Activated CD4-positive, alpha-beta memory T cell treated with anti-CD3 and anti-CD28 coated beads for 36 hours (primary cell): ENCODE measurements at regions not wholly inside any gene's neighbourhood (a gene's known extent, or its start where the extent isn't known, plus 50 kb on each side); places are given as distances from the start of the nearest gene placed in this dataset.
A peak's percentile ranks its signal among the peaks of the same experiment; 100 is the strongest.
"Not testable (repeated sequence)": the region's sequence is repeated elsewhere in the genome, so short reads cannot be mapped to it uniquely, and the experiment has no call there.

Experiments used
- CTCF ChIA-PET: fragments of 350-600 bp; sonication (Branson Sonifier 250); formaldehyde crosslinking; loops from one replicate; lab custom pipeline; 2021; ENCODE audit warnings: antibody characterized with exemption, inconsistent platforms; lab: Charles Lee
- POLR2A ChIA-PET: fragments of 350-600 bp; sonication (Branson Sonifier 250); formaldehyde crosslinking; loops from one replicate; lab custom pipeline; 2021; ENCODE audit warnings: antibody characterized with exemption; lab: Charles Lee
- DNase-seq: peaks from one replicate; pipeline ENCODE4 v3.0.0-alpha.2; 2020
- H3K27ac Mint-ChIP-seq: one replicate; pipeline ENCODE4 v1.8.0; 2021; ENCODE audit warnings: mixed read lengths
- H3K27me3 Mint-ChIP-seq: one replicate; pipeline ENCODE4 v1.8.0; 2021; ENCODE audit warnings: mixed read lengths
- H3K36me3 Mint-ChIP-seq: one replicate; pipeline ENCODE4 v1.8.0; 2021; ENCODE audit warnings: mixed read lengths
- H3K4me1 Mint-ChIP-seq: one replicate; pipeline ENCODE4 v1.8.0; 2021; ENCODE audit warnings: low read depth, mixed read lengths
- H3K4me3 Mint-ChIP-seq: one replicate; pipeline ENCODE4 v1.8.0; 2021; ENCODE audit warnings: mild to moderate bottlenecking, mixed read lengths
- H3K9me3 Mint-ChIP-seq: one replicate; pipeline ENCODE4 v1.8.0; 2021; ENCODE audit warnings: mixed read lengths
- intact Hi-C: fragments of 100-400 bp; cut with micrococcal nuclease; formaldehyde crosslinking; loops from one replicate; pipeline ENCODE4 v1.15.1; 2023

DNA sequence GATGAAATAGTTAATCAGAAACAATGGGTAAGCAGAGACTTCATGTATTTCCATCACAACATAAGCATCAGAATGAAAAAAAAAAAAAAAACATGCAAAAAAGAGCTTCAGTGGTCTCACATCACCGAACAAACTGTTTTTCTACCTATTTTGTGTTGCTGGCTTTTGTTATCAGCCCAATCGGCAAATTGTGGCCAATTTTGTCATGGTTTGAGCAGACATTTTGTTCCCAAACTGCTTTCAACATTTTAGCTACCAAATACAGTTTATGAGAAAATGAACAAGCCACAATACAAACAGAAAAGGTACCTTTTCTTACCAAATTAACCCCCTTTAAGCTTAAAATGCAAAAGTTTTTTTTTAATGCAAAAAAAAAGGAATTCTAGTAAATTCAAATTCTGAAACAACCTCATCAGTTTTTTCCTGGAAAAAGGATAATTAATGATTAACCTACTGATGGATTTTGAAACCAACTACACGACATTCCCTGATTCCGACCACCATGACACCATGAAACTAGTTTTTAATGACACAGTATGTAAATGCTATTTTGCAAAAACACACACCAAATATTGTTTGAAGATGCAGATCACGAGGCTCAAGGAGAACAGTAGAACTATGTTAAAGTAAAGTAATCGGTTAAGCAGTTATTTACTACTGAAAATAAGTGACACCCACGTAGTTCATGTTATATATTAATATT, 316.7 kb downstream of the BCL2L11 start:
- H3K36me3 Mint-ChIP-seq, CTCF ChIA-PET, H3K9me3 Mint-ChIP-seq, POLR2A ChIA-PET, H3K27me3 Mint-ChIP-seq, H3K27ac Mint-ChIP-seq, DNase-seq, intact Hi-C loops, H3K4me3 Mint-ChIP-seq: not testable (repeated sequence)
- H3K4me1 Mint-ChIP-seq, result peaks cover 13% of the 10 kb centered on the region

DNA sequence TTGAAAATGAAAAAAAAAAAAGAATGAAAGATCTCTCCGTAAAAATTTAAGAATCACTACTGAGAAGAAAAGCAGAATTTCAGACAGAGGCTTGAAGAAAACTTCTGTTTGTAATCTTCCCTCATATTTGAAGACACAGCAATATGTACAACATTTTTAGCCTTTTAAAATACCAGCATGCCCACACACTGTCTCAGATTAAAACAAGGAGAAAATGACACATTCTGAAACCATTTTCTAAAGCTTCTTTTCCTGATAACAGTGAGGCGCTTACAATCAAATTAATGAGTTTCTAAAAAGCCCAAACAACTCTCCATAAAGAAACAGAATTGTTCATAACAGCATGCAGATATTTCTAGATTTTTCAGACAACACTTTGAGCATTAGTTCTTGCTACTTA, 317.4 kb downstream of the BCL2L11 start:
- POLR2A ChIA-PET, H3K36me3 Mint-ChIP-seq, intact Hi-C loops, DNase-seq, H3K27ac Mint-ChIP-seq, H3K4me3 Mint-ChIP-seq, H3K9me3 Mint-ChIP-seq, CTCF ChIA-PET, H3K27me3 Mint-ChIP-seq: not testable (repeated sequence)
- H3K4me1 Mint-ChIP-seq, result peaks cover 11% of the 10 kb centered on the region

DNA sequence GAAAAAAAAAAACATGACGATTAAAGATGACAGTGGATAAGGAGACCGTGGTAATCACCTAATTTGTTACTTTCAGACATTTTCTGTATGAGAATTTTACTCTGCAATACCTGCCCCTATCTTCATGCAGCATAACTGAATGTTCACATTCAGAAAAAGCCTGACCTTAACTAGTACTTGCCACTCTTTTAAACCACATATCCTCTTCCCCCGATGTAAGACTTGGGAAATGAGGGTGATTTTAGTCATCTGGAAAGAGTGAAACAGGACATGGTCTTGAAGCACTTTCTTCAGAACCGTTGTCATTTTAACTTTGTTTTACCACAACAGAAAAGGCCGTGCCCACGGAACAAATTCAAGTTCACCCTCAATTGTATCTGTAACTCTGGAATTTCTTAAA, 318.5 kb downstream of the BCL2L11 start:
- H3K4me3 Mint-ChIP-seq, intact Hi-C loops, POLR2A ChIA-PET: not testable (repeated sequence)

DNA sequence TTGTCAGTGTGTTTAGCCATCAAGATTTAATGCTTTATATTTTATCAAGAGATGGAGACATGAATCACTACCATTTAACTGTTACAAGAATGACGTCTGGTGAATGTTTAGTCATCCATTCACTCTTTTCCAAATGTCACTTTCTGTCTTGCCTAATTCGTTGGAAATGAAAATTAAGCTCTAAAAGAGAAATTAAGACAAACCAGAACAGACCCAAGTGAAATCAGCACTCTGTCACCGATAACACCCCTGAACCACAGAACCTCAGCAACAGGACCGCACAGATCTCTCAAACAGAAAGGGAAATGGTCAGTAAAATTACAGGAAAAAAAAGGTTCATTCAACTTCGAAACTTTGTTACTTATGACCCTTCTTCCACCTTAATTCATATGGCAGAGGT, 320.9 kb downstream of the BCL2L11 start:
- POLR2A ChIA-PET, intact Hi-C loops, H3K27me3 Mint-ChIP-seq, H3K4me1 Mint-ChIP-seq, H3K4me3 Mint-ChIP-seq, H3K9me3 Mint-ChIP-seq, CTCF ChIA-PET, H3K36me3 Mint-ChIP-seq: not testable (repeated sequence)
- DNase-seq, result peak; percentile 47
- H3K27ac Mint-ChIP-seq, result peak overlapping the region; percentile 60

More for the DNA sequence above, 318.5 kb downstream of the BCL2L11 start:
- H3K36me3 Mint-ChIP-seq, H3K27me3 Mint-ChIP-seq, H3K4me1 Mint-ChIP-seq, DNase-seq, H3K27ac Mint-ChIP-seq, CTCF ChIA-PET, H3K9me3 Mint-ChIP-seq: not testable (repeated sequence)

DNA sequence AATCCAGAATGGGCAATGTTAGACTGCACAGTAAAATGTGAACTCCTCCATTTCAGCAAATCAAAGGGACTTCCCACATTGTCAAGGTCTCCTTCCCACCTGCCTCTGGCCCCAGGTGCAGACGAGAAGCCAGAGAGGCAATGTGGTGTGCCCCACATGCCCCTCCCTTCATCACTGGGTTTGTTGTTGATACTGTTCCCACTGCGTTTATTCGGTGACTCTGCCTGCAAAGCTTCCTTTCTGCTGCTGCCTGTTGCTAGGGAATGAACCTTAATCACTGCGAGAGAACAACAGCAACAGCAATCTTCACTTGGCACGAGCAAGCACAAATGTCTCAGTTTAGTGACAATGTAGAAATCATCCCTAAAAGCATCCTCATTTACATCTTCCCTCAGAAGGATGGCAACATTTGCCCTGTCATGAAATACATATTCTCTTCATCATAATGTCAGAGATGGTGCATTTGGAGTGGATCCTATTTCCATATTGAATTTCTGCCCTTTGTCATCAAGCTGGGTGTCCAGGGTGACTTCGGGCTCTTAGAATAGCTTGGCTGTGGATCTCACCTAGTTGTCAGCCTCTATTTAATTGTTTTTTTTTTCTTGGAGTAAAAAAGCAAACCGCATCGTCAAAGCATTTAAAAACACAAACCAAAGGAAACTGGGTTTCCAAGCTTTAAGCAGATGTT, 322.2 kb downstream of the BCL2L11 start:
- DNase-seq, H3K4me3 Mint-ChIP-seq, H3K27me3 Mint-ChIP-seq, CTCF ChIA-PET, H3K9me3 Mint-ChIP-seq, POLR2A ChIA-PET, intact Hi-C loops, H3K4me1 Mint-ChIP-seq, H3K27ac Mint-ChIP-seq, H3K36me3 Mint-ChIP-seq: not testable (repeated sequence)

DNA sequence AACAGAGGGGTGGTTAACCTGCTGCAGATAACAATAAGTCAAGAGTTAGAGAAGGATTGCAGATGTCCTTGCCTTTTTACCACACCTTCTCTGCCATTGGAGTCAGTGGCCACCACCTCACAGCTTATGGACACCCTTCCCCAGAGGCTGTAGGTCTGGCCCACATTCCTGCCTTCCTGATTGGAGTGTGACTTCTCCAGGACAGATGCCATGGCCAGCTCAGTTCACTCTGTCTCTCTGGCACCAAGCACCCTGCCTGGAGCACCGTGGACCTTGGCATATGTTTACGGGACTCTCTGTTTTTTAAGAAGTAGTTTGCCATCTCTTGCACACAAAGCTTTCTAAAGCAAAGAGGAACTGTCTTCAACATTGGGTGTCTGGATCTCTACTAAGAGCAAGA, 323.8 kb downstream of the BCL2L11 start:
- H3K36me3 Mint-ChIP-seq, H3K27ac Mint-ChIP-seq, DNase-seq, H3K4me1 Mint-ChIP-seq, H3K27me3 Mint-ChIP-seq, H3K9me3 Mint-ChIP-seq, H3K4me3 Mint-ChIP-seq, CTCF ChIA-PET, POLR2A ChIA-PET, intact Hi-C loops: not testable (repeated sequence)

DNA sequence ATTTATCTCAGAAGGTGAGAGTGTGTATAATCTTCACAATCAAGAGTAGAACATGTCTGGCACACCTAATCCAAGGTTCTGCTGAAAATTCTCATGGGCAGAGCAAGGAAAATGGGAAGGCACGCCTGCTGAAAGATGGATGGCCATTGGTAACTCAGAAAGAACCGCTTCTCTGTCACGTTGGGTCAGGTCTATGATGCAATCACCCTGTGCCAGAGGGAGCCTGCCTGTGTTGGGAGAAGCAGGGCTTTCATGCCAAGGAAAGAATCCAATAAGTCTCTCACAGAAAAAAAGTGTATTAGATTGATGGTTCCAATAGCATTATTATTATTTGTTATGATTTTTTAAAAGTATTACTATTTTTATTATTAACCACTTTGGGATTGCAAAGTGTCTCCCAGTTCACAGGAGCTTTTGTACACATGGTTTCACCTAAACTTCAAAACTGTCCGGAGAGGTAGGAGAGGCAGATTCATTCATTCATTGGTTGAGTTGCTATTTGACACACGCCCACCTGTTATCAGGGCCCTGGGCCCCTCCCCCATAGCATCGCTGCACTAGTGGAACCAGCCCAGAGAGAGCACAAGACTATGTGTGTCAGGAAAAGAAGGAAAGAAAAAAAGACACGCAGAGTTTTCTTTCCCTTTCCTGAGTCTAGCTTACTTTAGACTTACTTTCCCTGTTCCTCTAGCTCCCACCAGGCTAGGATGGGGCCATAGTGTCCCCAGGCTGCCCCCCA, 324.6 kb downstream of the BCL2L11 start:
- intact Hi-C loops, H3K36me3 Mint-ChIP-seq, H3K27ac Mint-ChIP-seq, H3K27me3 Mint-ChIP-seq, CTCF ChIA-PET, H3K4me1 Mint-ChIP-seq, DNase-seq, H3K9me3 Mint-ChIP-seq, POLR2A ChIA-PET, H3K4me3 Mint-ChIP-seq: not testable (repeated sequence)

DNA sequence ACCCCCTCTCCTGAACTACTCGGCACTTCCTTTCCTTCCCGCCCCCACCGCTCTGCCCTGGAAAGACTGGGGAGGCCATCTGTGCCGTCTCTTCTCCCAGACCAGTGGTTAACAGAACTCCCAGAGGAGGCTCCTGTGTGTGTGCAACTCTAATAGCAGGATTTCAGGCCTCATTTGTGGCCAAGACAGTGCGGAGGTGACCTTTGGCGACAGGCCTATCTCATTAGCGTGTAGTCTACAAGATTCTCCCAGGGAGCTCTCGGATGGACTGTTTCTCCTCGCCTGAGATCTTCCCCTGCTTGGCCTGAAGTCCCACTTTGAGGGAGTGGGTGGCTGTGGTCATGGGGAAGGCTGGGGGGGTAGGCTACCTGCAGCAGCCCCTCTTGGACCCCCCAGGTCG, 325.2 kb downstream of the BCL2L11 start:
- H3K27me3 Mint-ChIP-seq, result not testable (repeated sequence)

DNA sequence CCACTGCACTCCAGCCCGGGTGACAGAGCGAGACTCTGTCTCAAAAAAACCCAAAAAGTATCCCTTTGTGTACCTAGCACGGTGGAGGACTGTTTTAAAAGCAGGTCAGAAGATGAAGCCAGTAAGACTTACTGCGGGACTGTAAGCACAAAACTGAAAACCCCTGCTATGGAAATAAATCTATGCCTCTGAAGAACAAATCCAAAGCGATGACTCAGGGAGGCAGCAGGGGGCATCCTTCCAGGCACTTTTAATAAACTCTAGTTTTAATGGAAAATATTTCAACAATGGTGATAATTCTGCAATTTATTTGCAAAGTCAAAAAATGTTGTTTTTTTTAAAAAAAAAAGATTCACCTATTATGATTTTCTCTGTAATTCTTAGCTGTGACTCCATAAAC, 326.8 kb downstream of the BCL2L11 start:
- H3K27me3 Mint-ChIP-seq, POLR2A ChIA-PET, H3K4me3 Mint-ChIP-seq, H3K36me3 Mint-ChIP-seq, intact Hi-C loops, H3K9me3 Mint-ChIP-seq, H3K27ac Mint-ChIP-seq, DNase-seq, CTCF ChIA-PET, H3K4me1 Mint-ChIP-seq: not testable (repeated sequence)

More for the DNA sequence above, 325.2 kb downstream of the BCL2L11 start:
- intact Hi-C loops, H3K27ac Mint-ChIP-seq, CTCF ChIA-PET, H3K9me3 Mint-ChIP-seq, H3K36me3 Mint-ChIP-seq, POLR2A ChIA-PET, DNase-seq, H3K4me3 Mint-ChIP-seq: not testable (repeated sequence)
- peaks cover 11% of the 10 kb centered on the region for H3K4me1 Mint-ChIP-seq

DNA sequence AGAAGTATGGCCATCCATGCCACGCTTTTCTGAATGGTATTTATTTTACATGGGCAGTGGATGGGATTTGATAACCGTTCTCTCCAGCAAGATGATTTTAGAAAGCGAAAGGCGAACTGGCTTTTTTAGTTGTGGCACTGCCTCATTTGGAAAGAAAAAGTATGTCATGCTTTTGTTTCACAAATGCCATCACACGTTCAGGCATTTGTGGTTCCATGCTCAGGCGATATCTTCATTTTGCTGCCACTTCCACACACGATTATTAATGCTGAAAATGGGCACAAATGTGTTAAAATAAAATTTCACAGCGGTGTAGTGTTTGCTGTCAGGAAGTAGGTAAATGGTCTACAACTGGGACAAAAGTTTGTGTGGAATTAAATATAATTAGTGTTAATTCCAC, 328.1 kb downstream of the BCL2L11 start:
- H3K36me3 Mint-ChIP-seq, H3K27ac Mint-ChIP-seq, intact Hi-C loops, H3K4me1 Mint-ChIP-seq, CTCF ChIA-PET, H3K27me3 Mint-ChIP-seq, H3K4me3 Mint-ChIP-seq, DNase-seq, H3K9me3 Mint-ChIP-seq, POLR2A ChIA-PET: not testable (repeated sequence)

DNA sequence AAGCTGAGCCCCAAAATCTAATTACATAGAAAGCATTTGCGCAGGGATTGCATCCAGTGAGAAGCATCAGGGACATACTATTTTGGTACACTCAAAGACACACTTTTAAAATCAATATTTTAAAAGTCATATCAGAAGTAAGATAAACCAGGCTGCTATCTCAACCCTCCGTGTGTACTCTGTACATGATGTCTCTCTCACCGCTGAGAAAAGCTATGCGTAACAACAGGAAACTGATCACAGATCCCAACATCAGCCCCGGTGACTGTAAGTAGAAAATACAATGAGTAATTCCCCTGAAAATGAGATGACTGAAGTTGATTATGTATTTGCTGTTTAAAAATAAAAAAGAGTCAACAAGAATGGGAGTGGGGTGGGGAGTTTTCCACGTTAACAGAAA, 329.8 kb downstream of the BCL2L11 start:
- Mint-ChIP-seq H3K4me1 (peaks cover 10% of the 10 kb centered on the region), H3K27ac (peak overlapping the region; percentile 51)
- H3K9me3 Mint-ChIP-seq, H3K27me3 Mint-ChIP-seq, H3K36me3 Mint-ChIP-seq, CTCF ChIA-PET, DNase-seq, POLR2A ChIA-PET, H3K4me3 Mint-ChIP-seq: not testable (repeated sequence)
- intact Hi-C loops, result loop anchor here (10.0 kb wide), 1 partner anchor 336 kb away; no protein-coding TSS in a partner anchor

DNA sequence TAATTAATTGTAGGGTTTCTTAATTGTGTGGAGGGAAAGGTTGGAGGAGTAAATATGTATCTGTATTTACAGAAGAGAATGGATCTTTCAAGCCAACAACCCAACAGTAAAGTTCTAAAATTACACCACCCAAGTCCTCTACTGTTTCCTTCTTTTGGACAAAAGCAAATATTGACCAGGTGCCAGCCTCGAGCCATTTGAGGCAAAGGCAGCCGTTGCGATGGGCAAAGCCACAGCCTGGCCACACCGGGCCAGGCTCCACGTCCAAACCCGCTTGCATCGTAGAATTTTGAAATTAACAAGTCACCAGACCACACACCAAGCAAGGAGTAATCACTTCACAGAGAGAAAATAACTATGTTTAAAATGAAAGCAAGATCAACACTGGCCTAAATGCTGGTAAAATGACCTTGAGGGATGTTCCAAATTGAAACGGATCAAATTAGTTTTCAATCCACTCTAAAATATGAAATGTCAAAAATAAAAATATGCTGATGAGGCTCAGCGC, 331.0 kb downstream of the BCL2L11 start:
- DNase-seq, H3K4me3 Mint-ChIP-seq, H3K9me3 Mint-ChIP-seq, H3K36me3 Mint-ChIP-seq, H3K27me3 Mint-ChIP-seq, CTCF ChIA-PET, POLR2A ChIA-PET: not testable (repeated sequence)
- intact Hi-C loops, result loop anchor here (10.0 kb wide), 1 partner anchor 337 kb away; no protein-coding TSS in a partner anchor
- Mint-ChIP-seq H3K27ac (peak overlapping the region; percentile 65), H3K4me1 (peaks cover 12% of the 10 kb centered on the region)
